IPS-20b (cell line): ENCODE measurements at regions not wholly inside any gene's neighbourhood (a gene's known extent, or its start where the extent isn't known, plus 50 kb on each side); places are given as distances from the start of the nearest gene placed in this dataset.
"Not testable (repeated sequence)": the region's sequence is repeated elsewhere in the genome, so short reads cannot be mapped to it uniquely, and the experiment has no call there.

Source experiments
- H3K27ac ChIP-seq: one replicate; pipeline ENCODE4 v1.5.1; 2013; ENCODE audit warnings: low read length
- H3K27me3 ChIP-seq: 2 replicates; pipeline ENCODE4 v1.6.1; 2013; ENCODE audit warnings: mild to moderate bottlenecking, low read length, inconsistent platforms; ENCODE audit not compliant: insufficient read depth
- H3K36me3 ChIP-seq: 2 replicates; pipeline ENCODE4 v1.6.1; 2013; ENCODE audit warnings: low read depth, mild to moderate bottlenecking, inconsistent platforms, low read length, moderate library complexity; ENCODE audit not compliant: insufficient read depth
- H3K4me1 ChIP-seq: 2 replicates; pipeline ENCODE4 v1.6.1; 2013; ENCODE audit warnings: mild to moderate bottlenecking, control low read depth, inconsistent platforms, low read length, moderate library complexity; ENCODE audit not compliant: insufficient read depth
- H3K4me3 ChIP-seq: 2 replicates; pipeline ENCODE4 v1.5.1; 2013; ENCODE audit warnings: mild to moderate bottlenecking, low read length, inconsistent platforms
- H3K9ac ChIP-seq: 2 replicates; pipeline ENCODE4 v1.6.1; 2013; ENCODE audit warnings: low read depth, mild to moderate bottlenecking, inconsistent platforms, low read length, moderate library complexity
- H3K9me3 ChIP-seq: 2 replicates; pipeline ENCODE4 v1.6.1; 2013; ENCODE audit warnings: mild to moderate bottlenecking, low read depth, low read length, inconsistent platforms; ENCODE audit not compliant: insufficient read depth

- no peaks in the 10 kb centered on the region for H3K36me3 ChIP-seq
- H3K4me3 ChIP-seq, result no peak overlapping the region
- H3K9me3 ChIP-seq, result peaks cover 89% of the 10 kb centered on the region
- no peak overlapping the region for H3K27ac ChIP-seq
- no peaks in the 10 kb centered on the region for H3K27me3 ChIP-seq
- H3K9ac ChIP-seq, result no peak overlapping the region
- H3K4me1 ChIP-seq, result no peaks in the 10 kb centered on the region
These were observed 115.2 kb downstream of the ZNF37A start for GRCh38 chr10:38209332-38209731.

DNA sequence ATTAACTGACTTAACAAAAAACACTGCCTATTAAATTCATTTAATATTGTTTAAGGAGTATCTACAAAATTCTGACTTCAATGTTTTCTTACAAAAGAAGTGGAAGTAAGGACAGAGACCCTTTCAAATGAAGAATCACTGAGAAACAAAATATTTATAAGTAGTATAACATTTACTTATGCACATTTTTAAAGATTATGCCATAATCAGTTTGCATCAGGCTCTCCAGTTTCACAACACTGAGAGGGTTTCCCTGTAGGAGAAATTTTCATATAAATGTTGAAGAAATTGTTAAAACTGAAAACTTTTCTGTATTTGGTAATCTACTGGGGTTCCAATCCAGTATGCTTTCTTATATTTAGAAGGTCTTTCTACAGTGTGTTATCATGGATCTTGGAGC lies 115.6 kb downstream of the ZNF37A start:
- not testable (repeated sequence) for H3K27me3 ChIP-seq, H3K36me3 ChIP-seq, H3K4me1 ChIP-seq, H3K4me3 ChIP-seq, H3K27ac ChIP-seq, H3K9ac ChIP-seq
- peaks cover 88% of the 10 kb centered on the region for H3K9me3 ChIP-seq

GRCh38 chr10:38212460-38212859 lies 118.3 kb downstream of the ZNF37A start:
- H3K36me3 ChIP-seq, result no peaks in the 10 kb centered on the region
- no peak overlapping the region for H3K9ac ChIP-seq

GRCh38 chr10:38226385-38226784 lies 132.2 kb downstream of the ZNF37A start:
- H3K4me1 ChIP-seq, result no peaks in the 10 kb centered on the region
- H3K36me3 ChIP-seq, result no peaks in the 10 kb centered on the region
- H3K27me3 ChIP-seq, result no peaks in the 10 kb centered on the region
- peaks cover 67% of the 10 kb centered on the region for H3K9me3 ChIP-seq
- no peak overlapping the region for H3K27ac ChIP-seq
- no peak overlapping the region for H3K4me3 ChIP-seq
- no peak overlapping the region for H3K9ac ChIP-seq

More at GRCh38 chr10:38212460-38212859, 118.3 kb downstream of the ZNF37A start:
- H3K27me3 ChIP-seq, result no peaks in the 10 kb centered on the region
- no peak overlapping the region for H3K4me3 ChIP-seq
- H3K27ac ChIP-seq, result no peak overlapping the region
- peaks cover 88% of the 10 kb centered on the region for H3K9me3 ChIP-seq
- no peaks in the 10 kb centered on the region for H3K4me1 ChIP-seq

DNA sequence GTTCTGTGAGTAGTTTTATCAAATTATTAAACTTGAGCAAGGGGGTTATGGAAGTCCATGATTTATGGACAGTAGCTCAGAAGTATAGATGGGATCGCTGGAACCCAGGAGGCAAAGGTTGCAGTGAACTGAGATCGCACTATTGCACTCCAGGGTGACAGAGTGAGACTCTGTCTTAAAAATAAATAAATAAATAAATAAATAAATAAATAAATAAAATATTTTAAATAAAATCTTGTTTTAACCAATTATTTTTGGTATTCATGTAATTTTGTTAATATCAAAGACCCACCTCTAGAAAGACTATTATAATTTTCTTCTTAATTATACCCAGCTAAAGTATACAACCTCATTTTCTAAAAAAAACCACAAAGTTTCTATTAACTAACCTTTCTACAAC lies 134.3 kb downstream of the ZNF37A start:
- Histone ChIP-seq H3K9ac (no peak overlapping the region), H3K27me3 (no peaks in the 10 kb centered on the region), H3K9me3 (peaks cover 57% of the 10 kb centered on the region), H3K4me3 (no peak overlapping the region), H3K36me3 (no peaks in the 10 kb centered on the region), H3K4me1 (no peaks in the 10 kb centered on the region), H3K27ac (no peak overlapping the region)

- not testable (repeated sequence) for H3K27me3 ChIP-seq, H3K36me3 ChIP-seq, H3K27ac ChIP-seq, H3K4me3 ChIP-seq, H3K4me1 ChIP-seq, H3K9ac ChIP-seq
- peaks cover 34% of the 10 kb centered on the region for H3K9me3 ChIP-seq
These were observed 144.3 kb downstream of the ZNF37A start for GRCh38 chr10:38238479-38238878.

GRCh38 chr10:38242061-38242649 lies 148.0 kb downstream of the ZNF37A start:
- not testable (repeated sequence) for H3K4me1 ChIP-seq, H3K27ac ChIP-seq, H3K36me3 ChIP-seq, H3K4me3 ChIP-seq, H3K27me3 ChIP-seq, H3K9ac ChIP-seq
- H3K9me3 ChIP-seq, result peaks cover 44% of the 10 kb centered on the region

DNA sequence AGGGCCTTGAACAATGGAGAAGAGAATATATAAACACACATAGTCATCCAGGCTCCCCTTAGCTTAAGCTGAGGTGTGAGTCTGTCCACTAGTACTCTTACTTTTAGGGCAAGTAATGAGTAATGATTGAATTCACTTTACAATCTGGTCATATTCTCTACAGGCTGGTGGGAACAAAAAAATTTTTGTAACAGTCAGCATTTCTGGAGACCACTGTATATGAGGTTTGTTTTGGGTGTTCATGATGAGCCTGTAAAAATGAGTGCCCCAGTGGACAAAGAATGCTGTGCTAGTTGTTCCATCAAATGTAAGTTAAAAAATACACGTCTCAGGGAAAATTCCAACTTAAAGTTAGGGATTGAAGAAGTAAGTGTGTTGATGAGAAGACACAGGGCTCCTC lies 154.0 kb downstream of the ZNF37A start:
- H3K36me3 ChIP-seq, H3K4me3 ChIP-seq, H3K4me1 ChIP-seq, H3K27me3 ChIP-seq, H3K27ac ChIP-seq, H3K9ac ChIP-seq: not testable (repeated sequence)
- peaks cover 49% of the 10 kb centered on the region for H3K9me3 ChIP-seq

DNA sequence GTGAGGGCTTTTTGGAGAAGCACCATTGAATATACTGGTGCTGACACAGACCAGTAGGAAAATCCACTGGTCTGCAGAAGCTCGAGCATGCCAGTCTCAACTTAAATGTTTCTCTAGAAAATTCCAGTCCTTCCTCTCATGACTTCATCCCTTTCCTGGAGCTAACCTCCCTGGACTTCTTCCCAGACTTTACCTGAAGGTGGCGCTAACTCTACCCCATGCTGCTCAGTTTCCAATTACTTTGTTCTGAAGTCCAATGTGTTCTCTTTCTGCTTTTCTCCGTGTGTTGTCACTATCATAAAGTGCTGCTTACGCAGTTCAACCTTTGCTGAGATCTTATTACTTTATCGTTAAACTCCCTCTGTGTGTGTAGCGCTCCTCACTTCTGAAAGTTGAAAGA lies 158.4 kb downstream of the ZNF37A start:
- H3K27me3 ChIP-seq, H3K27ac ChIP-seq, H3K4me3 ChIP-seq, H3K4me1 ChIP-seq, H3K9ac ChIP-seq, H3K36me3 ChIP-seq: not testable (repeated sequence)
- peaks cover 43% of the 10 kb centered on the region for H3K9me3 ChIP-seq

DNA sequence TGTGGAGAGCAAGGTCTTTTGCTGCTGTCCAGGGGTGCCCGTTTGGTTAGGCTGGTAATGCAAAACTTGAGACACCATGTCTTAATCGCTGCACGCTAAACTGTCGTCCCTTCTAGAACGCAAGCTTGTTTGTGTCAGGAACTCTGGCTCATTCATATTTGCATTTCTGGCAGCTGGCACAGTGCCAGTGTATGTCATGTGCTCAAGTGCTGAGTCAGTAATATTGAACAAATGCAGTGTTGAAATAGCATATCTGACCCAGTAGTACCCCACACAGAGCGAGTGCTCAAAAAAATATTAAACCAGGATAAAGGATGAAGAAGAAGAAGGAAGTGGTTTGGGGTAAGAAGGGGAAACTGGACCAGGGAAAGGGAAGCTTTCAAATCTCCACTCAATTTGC lies 173.4 kb downstream of the ZNF37A start:
- not testable (repeated sequence) for H3K36me3 ChIP-seq, H3K9ac ChIP-seq, H3K27ac ChIP-seq, H3K27me3 ChIP-seq, H3K4me1 ChIP-seq, H3K4me3 ChIP-seq
- H3K9me3 ChIP-seq, result peaks cover 48% of the 10 kb centered on the region

GRCh38 chr10:38271031-38271430 lies 176.9 kb downstream of the ZNF37A start:
- not testable (repeated sequence) for H3K4me1 ChIP-seq, H3K4me3 ChIP-seq, H3K36me3 ChIP-seq, H3K27me3 ChIP-seq, H3K27ac ChIP-seq, H3K9ac ChIP-seq
- peaks cover 41% of the 10 kb centered on the region for H3K9me3 ChIP-seq

DNA sequence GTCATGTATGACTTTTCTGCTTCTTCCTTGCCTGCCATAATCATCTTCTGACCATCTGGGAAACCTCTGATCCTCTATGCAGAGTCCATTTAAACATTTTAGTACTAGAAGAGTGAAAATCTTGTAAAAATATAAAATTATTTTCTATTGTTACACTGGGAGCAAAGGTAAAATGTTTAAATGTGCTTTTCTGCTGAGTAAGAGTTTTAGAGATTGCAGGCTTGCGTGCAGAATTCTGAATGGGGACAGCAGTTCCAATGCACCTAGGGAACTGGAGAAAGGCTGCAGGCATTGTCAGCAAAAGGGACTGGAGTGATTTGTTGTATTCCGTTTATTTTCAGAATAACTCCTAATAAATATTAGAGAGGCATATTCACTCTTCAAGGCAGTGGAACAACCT lies 180.7 kb downstream of the ZNF37A start:
- not testable (repeated sequence) for H3K9ac ChIP-seq, H3K36me3 ChIP-seq, H3K4me1 ChIP-seq, H3K27me3 ChIP-seq, H3K27ac ChIP-seq, H3K4me3 ChIP-seq
- H3K9me3 ChIP-seq, result peaks cover 13% of the 10 kb centered on the region; the same call in 1 of the 2 replicates

DNA sequence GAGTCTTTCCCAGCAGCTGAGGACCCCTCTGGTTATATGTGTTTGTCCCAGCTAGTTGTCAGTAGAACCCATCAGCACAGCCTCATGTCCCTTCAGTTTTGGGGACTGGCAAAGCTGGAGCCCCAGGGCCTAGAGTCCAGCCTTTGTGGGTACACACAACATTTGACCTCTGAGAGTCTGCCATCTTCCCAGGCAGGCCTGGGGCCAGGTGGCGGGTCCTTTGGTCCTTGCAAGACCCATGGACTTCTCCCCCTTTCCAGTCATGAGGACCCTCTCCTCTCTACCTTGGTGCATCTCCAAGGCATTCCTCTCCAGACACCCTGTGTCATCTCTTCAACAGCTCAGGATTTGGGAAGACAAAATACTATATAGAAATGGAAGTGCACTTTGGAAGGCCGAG lies 198.4 kb downstream of the ZNF37A start:
- not testable (repeated sequence) for H3K27me3 ChIP-seq, H3K4me3 ChIP-seq, H3K27ac ChIP-seq, H3K36me3 ChIP-seq, H3K4me1 ChIP-seq, H3K9ac ChIP-seq
- H3K9me3 ChIP-seq, result peaks cover 45% of the 10 kb centered on the region
